ENCODE measurements at regions not wholly inside any gene's neighbourhood (a gene's known extent, or its start where the extent isn't known, plus 50 kb on each side); places are given as distances from the start of the nearest gene placed in this dataset.
"Not testable (repeated sequence)": the region's sequence is repeated elsewhere in the genome, so short reads cannot be mapped to it uniquely, and the experiment has no call there.

- no peak for DNase-seq
Observed at GRCh38 chr3:162684260-162684659, 1187.7 kb downstream of the OTOL1 start.

DNA sequence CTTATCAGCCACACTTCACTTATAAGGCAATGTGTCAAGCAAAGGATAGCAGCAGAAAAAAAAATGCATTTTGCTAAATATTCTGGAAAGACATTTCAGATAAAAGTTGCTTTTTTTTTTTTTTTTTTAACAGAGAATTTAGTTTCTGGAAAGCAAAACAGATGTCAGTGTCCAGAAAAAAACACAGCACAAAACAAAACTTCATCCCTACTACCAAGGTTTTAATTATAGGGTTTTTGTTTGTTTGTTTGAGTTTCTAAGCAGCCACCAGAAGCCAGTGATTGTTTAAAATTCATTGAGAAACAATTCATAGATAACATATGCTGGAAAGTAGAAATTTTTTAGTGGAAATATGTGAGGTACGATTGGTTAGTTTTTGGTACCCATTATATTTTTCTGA, 1202.7 kb downstream of the OTOL1 start:
- no peak for DNase-seq

DNA sequence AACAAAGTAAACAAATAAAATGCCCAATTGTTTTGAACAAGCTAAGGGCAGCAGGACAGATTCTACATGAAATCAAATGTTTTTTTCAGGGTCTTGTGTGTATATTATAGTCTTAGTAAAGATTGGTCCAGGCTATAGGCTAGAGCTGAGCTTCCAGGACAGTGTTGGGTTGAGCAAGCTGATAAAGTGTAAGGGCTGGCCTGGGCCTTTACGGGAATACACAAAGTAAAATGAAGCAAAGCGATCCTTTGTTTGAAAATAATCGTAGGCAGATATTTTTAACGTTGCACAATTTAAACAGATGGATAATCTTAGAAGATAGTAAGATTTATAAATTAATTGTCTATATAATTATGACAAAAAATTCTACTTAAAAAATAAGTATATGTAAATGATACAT, 1204.6 kb downstream of the OTOL1 start:
- DNase-seq: no peak

DNA sequence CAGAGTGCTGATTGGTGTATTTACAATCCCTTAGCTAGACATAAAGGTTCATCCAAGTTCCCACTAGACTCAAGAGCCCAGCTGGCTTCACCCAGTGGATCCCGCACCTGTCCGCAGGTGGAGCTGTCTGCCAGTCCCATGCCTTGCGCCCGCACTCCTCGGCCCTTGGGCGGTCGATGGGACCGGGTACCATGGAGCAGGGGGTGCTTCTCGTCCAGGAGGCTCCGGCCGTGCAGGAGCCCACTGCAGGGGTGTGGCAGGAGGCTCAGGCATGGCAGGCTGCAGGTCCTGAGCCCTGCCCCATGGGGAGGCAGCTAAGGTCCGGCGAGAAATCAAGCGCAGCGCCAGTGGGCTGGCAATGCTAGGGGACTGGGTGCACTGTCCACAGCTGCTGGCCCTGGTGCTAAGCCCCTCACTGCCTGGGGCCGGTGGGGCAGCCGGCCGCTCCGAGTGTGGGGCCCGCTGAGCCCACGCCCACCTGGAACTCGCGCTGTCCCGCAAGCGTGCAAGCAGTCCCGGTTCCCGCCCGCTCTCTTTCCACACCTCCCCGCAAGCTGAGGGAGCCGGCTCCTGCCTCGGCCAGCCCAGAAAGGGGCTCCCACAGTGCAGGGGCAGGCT, 1206.3 kb downstream of the OTOL1 start:
- no peak for DNase-seq

DNA sequence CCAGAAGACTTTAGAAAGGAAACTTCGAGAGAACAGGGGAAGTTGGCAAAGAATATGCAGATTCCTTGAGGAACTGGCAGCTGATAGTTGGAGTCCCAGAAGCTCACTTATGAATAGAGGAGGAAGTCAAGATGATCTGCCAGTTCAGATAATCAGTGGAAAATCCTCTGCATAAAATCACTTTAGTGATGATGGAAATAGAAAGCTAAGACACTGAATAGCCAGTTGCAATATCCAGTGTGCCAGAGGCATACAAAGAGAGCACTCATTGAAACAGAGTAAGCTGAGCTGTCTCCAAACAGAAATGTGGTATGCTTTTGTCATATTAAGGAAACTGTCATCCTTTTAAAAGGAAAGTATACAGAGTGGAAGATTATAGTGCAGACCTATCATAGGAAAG, 1207.6 kb downstream of the OTOL1 start:
- DNase-seq: no peak

- no peak for DNase-seq
Observed at GRCh38 chr3:162704799-162705385, 1208.3 kb downstream of the OTOL1 start.

DNA sequence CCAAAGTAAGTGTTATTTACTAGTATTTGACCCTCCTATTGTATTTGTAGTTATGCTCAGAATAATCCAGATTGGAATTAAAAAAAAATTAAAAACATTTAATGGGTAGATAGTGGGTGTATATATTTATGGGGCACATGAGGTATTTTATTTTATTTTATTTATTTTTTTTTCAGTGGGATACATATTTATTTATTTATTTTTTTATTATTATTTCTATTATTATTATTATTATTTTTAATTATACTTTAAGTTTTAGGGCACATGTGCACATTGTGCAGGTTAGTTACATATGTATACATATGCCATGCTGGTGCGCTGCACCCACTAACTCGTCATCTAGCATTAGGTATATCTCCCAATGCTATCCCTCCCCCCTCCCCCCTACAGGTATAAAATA, 1211.8 kb downstream of the OTOL1 start:
- DNase-seq: not testable (repeated sequence)

- DNase-seq: not testable (repeated sequence)
Observed at GRCh38 chr3:162708942-162709706, 1212.5 kb downstream of the OTOL1 start.

DNA sequence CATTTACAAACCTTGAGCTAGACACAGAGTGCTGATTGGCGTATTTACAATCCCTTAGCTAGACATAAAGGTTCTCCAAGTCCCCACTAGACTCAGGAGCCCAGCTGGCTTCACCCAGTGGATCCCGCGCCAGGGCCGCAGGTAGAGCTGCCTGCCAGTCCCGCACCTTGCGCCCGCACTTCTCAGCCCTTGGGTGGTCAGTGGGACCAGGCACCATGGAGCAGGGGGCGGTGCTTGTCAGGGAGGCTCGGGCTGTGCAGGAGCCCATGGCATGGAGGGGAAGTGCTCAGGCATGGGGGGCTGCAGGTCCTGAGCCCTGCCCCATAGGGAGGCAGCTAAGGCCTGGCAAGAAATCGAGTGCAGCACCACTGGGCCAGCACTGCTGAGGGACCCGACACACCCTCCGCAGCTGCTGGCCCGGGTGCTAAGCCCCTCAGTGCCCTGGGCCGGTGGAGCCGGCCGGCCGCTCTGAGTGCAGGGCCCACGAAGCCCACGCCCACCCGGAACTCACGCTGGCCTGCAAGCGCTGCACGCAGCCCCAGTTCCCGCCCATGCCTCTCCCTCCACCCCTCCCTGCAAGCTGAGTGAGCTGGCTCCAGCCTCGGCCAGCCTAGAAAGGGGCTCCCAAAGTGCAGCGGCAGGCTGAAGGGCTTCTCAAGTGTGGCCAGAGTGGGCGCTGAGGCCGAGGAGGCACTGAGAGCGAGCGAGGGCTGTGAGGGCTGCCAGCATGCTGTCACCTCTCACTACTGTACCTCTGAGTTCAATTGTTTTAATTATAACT, 1213.9 kb downstream of the OTOL1 start:
- no peak for DNase-seq

DNA sequence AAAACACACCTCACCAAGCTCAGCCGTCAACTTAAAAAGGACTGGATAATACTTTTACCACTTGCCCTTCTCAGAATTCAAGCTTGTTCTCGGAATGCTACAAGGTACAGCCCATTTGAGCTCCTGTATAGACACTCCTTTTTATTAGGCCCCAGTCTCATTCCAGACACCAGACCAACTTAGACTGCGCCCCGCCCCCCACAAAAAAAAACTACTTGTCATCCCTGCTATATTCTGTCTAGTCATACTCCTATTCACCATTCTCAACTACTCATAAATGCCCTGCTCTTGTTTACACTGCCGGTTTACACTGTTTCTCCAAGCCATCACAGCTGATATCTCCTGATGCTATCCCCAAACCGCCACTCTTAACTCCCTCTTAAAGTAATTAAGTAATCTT, 1220.5 kb downstream of the OTOL1 start:
- not testable (repeated sequence) for DNase-seq

GRCh38 chr3:162718697-162719096, 1222.1 kb downstream of the OTOL1 start:
- DNase-seq: no peak

- no peak for DNase-seq
Observed at GRCh38 chr3:162719684-162720341, 1223.2 kb downstream of the OTOL1 start.

GRCh38 chr3:162721736-162722135, 1225.1 kb downstream of the OTOL1 start:
- DNase-seq: no peak

DNA sequence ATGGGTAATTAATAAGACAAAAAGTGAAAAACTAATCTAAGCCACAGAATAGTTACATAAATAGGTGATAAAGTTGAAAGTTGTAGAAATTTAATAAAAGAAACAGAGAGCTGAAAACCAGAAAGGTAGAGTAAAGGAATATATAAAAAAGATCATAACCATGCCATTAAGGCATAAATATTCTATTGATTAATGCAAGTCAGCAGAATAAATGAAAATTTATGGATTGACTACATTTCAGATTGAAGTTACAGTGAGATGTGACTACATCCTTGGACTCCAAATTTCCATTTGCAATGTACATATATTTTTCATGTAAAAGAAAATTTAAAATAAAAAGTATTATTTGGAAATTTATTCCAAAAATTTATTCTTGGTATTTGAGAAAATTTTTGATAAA, 1225.7 kb downstream of the OTOL1 start:
- DNase-seq: no peak

GRCh38 chr3:162722796-162723195, 1226.2 kb downstream of the OTOL1 start:
- not testable (repeated sequence) for DNase-seq

DNA sequence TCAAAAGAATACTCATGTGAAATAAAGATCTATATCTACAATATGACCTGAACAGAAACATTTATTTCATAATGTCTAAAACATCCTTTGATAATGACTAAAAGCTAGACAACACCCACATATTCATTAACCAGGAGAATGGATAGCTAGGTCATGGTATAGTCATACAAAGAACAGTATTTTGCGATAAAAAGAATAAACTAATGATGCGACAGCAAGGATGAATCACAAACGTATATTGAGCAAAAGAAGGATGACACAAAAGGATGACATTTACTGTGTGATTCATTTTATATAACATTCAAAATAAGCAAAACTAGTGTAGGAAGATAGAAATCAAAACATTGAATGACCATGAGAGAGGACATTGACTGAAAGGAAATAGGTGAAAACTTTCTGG, 1233.1 kb downstream of the OTOL1 start:
- no peak for DNase-seq

DNA sequence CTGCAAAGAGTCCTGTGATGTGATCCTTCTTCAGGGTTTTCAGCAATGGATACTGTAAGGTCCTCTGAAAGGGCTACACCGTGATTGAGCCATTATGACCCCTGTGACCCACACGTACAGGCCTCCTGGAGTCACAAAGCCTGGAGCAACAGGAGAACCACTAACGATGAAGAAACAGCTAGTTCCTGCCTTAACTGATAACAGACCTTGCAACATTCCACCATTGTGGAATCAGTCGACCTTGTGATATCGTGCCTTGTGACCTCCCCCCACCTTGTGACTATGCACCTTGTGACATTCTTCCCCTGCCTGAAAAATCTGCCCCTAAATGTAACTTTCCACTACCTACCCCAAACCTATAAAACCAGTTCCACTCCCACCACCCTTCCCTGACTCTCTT, 1235.4 kb downstream of the OTOL1 start:
- DNase-seq: not testable (repeated sequence)

DNA sequence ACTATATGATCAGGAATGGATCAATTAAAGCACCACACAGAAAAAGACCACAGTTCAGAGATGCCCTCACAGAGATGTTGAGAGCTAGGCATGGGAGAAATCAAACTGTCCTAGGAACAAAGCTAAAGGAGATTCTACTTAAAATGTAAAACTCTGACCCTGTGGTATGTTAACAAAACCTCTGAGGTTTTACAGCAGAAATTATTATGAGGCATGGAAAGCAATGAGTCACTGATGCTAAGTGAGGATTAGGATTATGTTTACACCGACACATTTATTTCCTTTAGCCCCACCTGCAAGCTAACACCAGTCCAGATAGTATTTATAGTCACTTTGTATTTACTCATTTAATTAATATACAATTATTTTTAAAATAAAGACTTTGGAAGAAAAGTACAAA, 1242.2 kb downstream of the OTOL1 start:
- no peak for DNase-seq

DNA sequence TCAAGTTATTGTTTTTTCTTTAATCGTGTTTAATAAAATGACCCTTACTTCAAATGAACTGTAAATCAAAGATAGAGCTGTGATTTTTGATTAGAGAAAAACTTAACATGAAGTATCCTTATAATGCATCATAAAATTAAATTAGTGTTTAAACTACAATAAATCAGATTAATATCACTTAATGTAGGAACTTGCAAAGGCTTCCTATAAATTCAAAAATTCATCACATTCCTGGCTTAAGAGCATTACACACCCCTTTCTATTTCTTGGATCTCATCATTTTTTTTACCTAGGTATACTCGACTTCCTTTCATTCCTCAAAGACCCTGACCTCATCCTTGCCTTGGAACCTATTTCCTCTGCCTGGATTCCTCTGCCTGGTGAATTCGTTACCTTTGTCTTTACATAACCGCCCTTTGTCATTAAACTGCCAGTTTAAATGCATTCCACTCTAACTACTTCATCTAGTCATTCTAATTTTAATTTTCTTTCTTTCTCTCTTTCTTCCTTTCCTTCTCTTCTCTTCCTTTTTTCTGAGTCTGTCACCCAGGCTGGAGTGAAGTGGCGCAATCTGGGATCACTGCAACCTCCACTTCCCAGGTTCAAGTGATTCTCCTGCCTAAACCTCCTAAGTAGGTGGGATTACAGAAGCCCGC, 1244.5 kb downstream of the OTOL1 start:
- DNase-seq: no peak

DNA sequence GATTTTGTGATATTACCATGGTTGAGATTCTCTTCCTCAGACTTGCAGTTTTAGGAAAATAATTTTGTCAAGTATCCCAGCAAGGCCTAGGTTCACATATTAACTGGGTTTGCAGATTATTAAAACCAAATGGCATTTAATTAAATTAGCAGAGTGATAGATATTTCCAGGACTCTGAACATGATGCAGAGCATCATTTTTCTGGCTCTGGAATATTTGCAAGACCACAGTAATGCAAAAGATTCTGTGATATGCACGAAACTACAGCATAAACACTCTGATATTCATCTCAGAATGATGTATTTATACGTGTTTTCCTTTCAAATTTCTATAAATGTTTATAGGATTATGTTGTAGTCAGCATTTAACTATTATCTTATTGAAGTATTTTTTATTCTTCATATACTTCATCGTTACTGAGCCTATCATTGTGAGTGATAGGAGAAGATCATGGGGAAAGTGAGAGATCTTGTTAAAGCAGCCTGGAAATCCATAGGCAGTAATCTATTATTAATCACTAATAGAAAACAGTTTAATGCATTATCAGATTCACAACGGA, 1245.6 kb downstream of the OTOL1 start:
- no peak for DNase-seq

DNA sequence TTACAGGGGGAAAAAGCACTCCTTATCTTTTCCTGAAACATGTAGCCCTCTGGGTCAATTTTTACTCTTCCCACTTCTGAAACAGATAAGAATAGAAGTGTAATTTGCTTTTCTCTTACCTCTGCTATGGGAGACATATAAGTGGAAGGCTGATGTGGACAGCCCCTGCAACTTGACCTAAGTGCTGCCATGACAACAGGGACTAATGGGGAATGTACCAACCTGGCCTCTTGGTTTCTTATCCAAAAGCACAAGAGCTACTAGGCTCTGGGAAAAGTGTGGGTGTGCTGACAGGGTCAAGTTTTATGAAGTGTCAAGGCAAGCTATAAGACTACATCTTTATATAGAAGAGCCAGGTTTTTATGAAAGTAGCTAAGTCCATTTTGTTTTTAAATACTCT, 1246.5 kb downstream of the OTOL1 start:
- no peak for DNase-seq

GRCh38 chr3:162760789-162761188, 1264.2 kb downstream of the OTOL1 start:
- DNase-seq: no peak
